Type B pancreatic cell (in vitro differentiated cells): ENCODE measurements at regions not wholly inside any gene's neighbourhood (a gene's known extent, or its start where the extent isn't known, plus 50 kb on each side); places are given as distances from the start of the nearest gene placed in this dataset.

Experiments
- DNase-seq: peaks from one replicate; pipeline ENCODE4 v3.0.0; 2021; ENCODE audit warnings: mixed read lengths; ENCODE audit not compliant: unreplicated experiment; ENCODE audit errors: extremely low spot score
- H3K27ac Mint-ChIP-seq: 2 replicates; pipeline ENCODE4 v1.8.0; 2021; ENCODE audit warnings: mild to moderate bottlenecking, mixed read lengths
- H3K27me3 Mint-ChIP-seq: 2 replicates; pipeline ENCODE4 v1.8.0; 2021; ENCODE audit warnings: mixed read lengths
- H3K36me3 Mint-ChIP-seq: 2 replicates; pipeline ENCODE4 v1.8.0; 2021; ENCODE audit warnings: mixed read lengths
- H3K4me1 Mint-ChIP-seq: one replicate; pipeline ENCODE4 v1.8.0; 2021; ENCODE audit warnings: mixed read lengths; ENCODE audit not compliant: unreplicated experiment
- H3K4me3 Mint-ChIP-seq: 2 replicates; pipeline ENCODE4 v1.8.0; 2021; ENCODE audit warnings: mild to moderate bottlenecking, mixed read lengths
- H3K9me3 Mint-ChIP-seq: 2 replicates; pipeline ENCODE4 v1.8.0; 2021; ENCODE audit warnings: mixed read lengths
- CTCF ChIP-seq: fragments of 200-600 bp; sonication (generic); conservative IDR thresholded peaks from 2 replicates; pipeline ENCODE4 v1.5.0; 2021; ENCODE audit warnings: antibody characterized with exemption, mild to moderate bottlenecking

GRCh38 chr1:116851846-116852245 is 57.9 kb upstream of the PTGFRN start:
- Mint-ChIP-seq H3K27me3 (no peaks in the 10 kb centered on the region), H3K4me1 (peaks cover 47% of the 10 kb centered on the region), H3K27ac (no peak overlapping the region), H3K4me3 (no peak overlapping the region), H3K9me3 (no peaks in the 10 kb centered on the region), H3K36me3 (no peaks in the 10 kb centered on the region)
- DNase-seq: no peak
- no peak for TF ChIP-seq CTCF

GRCh38 chr1:116852367-116852766 is 57.3 kb upstream of the PTGFRN start:
- Mint-ChIP-seq H3K9me3 (no peaks in the 10 kb centered on the region), H3K27ac (peak overlapping the region; percentile 76), H3K36me3 (no peaks in the 10 kb centered on the region), H3K27me3 (no peaks in the 10 kb centered on the region), H3K4me1 (peaks cover 51% of the 10 kb centered on the region), H3K4me3 (no peak overlapping the region)
- DNase-seq: no peak
- TF ChIP-seq CTCF: no peak

DNA sequence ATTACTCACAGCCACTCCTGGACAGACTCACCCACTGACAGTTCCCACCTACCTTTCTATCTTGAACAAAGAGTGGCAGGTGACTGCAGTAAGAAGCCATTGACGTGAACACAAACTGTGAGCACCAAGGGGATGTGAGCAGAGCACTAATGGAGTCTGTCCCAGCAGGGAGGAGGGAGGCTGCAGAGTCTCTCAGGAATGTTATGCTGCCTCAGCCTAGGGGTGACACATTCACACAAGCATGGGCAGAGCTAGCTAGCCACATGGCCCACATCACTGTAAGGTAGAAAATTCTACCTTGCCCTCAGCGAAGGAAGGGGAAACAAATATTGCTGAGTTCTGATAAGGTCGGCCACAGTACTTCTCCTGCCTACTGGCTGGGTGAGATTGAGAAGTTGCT is 56.8 kb upstream of the PTGFRN start:
- H3K36me3 Mint-ChIP-seq: no peaks in the 10 kb centered on the region
- peak overlapping the region; percentile 76 for H3K27ac Mint-ChIP-seq
- DNase-seq: no peak
- peaks cover 51% of the 10 kb centered on the region for H3K4me1 Mint-ChIP-seq
- TF ChIP-seq CTCF: no peak
- no peaks in the 10 kb centered on the region for H3K27me3 Mint-ChIP-seq
- no peaks in the 10 kb centered on the region for H3K9me3 Mint-ChIP-seq
- peak overlapping the region; percentile 18 for H3K4me3 Mint-ChIP-seq

GRCh38 chr1:116853680-116854402 is 55.9 kb upstream of the PTGFRN start:
- peaks cover 53% of the 10 kb centered on the region for H3K4me1 Mint-ChIP-seq
- H3K4me3 Mint-ChIP-seq: peak overlapping the region; percentile 40
- no peaks in the 10 kb centered on the region for H3K36me3 Mint-ChIP-seq
- no peak for TF ChIP-seq CTCF
- no peaks in the 10 kb centered on the region for H3K27me3 Mint-ChIP-seq
- H3K27ac Mint-ChIP-seq: peak overlapping the region; percentile 95
- DNase-seq: no peak
- no peaks in the 10 kb centered on the region for H3K9me3 Mint-ChIP-seq

DNA sequence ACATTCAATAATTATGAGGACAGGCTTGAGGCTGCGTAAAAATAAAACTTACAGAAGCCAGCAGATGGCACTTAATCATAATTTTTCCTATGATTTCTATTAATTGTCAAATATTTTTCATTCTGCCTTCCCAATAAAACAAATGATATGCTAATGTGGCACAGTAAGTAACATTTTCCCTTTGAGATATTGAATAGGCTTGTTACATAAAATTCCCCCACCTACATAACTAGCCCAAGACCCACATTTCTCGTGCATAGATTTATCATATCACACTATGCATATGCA is 55.4 kb upstream of the PTGFRN start:
- H3K27me3 Mint-ChIP-seq: no peaks in the 10 kb centered on the region
- no peak for DNase-seq
- H3K36me3 Mint-ChIP-seq: no peaks in the 10 kb centered on the region
- no peaks in the 10 kb centered on the region for H3K9me3 Mint-ChIP-seq
- TF ChIP-seq CTCF: no peak
- peak overlapping the region; percentile 40 for H3K4me3 Mint-ChIP-seq
- H3K4me1 Mint-ChIP-seq: peaks cover 49% of the 10 kb centered on the region
- peak overlapping the region; percentile 95 for H3K27ac Mint-ChIP-seq

GRCh38 chr1:116854716-116855115 is 55.0 kb upstream of the PTGFRN start:
- H3K27me3 Mint-ChIP-seq: no peaks in the 10 kb centered on the region
- DNase-seq: no peak
- peaks cover 48% of the 10 kb centered on the region for H3K4me1 Mint-ChIP-seq
- no peaks in the 10 kb centered on the region for H3K9me3 Mint-ChIP-seq
- no peaks in the 10 kb centered on the region for H3K36me3 Mint-ChIP-seq
- H3K4me3 Mint-ChIP-seq: peak overlapping the region; percentile 40
- peak overlapping the region; percentile 95 for H3K27ac Mint-ChIP-seq
- no peak for TF ChIP-seq CTCF
